Heart left ventricle (tissue), 16 donors: ENCODE measurements at regions not wholly inside any gene's neighbourhood (a gene's known extent, or its start where the extent isn't known, plus 50 kb on each side); places are given as distances from the start of the nearest gene placed in this dataset.

Experiments
- ATAC-seq, 4 donors: fragments of 200-7000 bp; cut with Tn5 transposase; one replicate each; pipeline ENCODE4 v1.9.1; 2020 to 2022; ENCODE audit warnings: moderate library complexity in 4 of 4, mild to moderate bottlenecking in 3 of 4, moderate number of reproducible peaks in 1 of 4
- DNase-seq, 5 donors: peaks; one replicate each; pipeline ENCODE4 v3.0.0-alpha.2; 2020
- H3K27ac ChIP-seq, 12 donors: fragments of 200-600 bp; sonication (generic) in 4 of 12; one replicate each; pipeline versions ENCODE4 v1.5.0 to v1.8.0; 2016 to 2022; ENCODE audit warnings: mild to moderate bottlenecking in 2 of 12
- H3K27me3 ChIP-seq, 9 donors: fragments of 200-600 bp; sonication (generic) in 2 of 9; one replicate each; pipeline versions ENCODE4 v1.5.1 to v1.8.0; 2016 to 2022; ENCODE audit warnings: mild to moderate bottlenecking in 3 of 9
- H3K36me3 ChIP-seq, 9 donors: fragments of 200-600 bp; sonication (generic) in 2 of 9; one replicate each; pipeline versions ENCODE4 v1.5.0 to v1.8.0; 2018 to 2022; ENCODE audit warnings: mild to moderate bottlenecking in 2 of 9
- H3K4me1 ChIP-seq, 12 donors: fragments of 200-600 bp; sonication (generic) in 4 of 12; one replicate each; pipeline versions ENCODE4 v1.5.0 to v1.8.0; 2016 to 2022; ENCODE audit warnings: mild to moderate bottlenecking in 3 of 12
- H3K4me3 ChIP-seq, 12 donors: fragments of 200-600 bp; sonication (generic) in 4 of 12; one replicate each; pipeline versions ENCODE4 v1.5.0 to v1.8.0; 2017 to 2022; ENCODE audit warnings: mild to moderate bottlenecking in 9 of 12, moderate library complexity in 4 of 12
- H3K9me3 ChIP-seq, 12 donors: fragments of 200-600 bp; sonication (generic) in 4 of 12; one replicate each; pipeline versions ENCODE4 v1.5.0 to v1.8.0; 2016 to 2022; ENCODE audit warnings: mild to moderate bottlenecking in 1 of 12
- CTCF ChIP-seq, 12 donors: fragments of 200-600 bp; sonication (generic) in 4 of 12; IDR thresholded peaks; one replicate each; pipeline versions ENCODE4 v1.5.0 to v1.8.0; 2018 to 2022; ENCODE audit warnings: antibody characterized with exemption in 12 of 12, mild to moderate bottlenecking in 5 of 12
- POLR2A ChIP-seq, 2 donors: fragments of 450-650 bp; IDR thresholded peaks; one replicate each; pipeline ENCODE4 v1.6.1; 2017; ENCODE audit warnings: antibody characterized with exemption in 2 of 2, mild to moderate bottlenecking in 2 of 2, moderate library complexity in 2 of 2
- WGBS, 4 donors: extraction: QIAGEN DNeasy Blood & Tissue Kit in 2 of 4; methylation state at CpG; one replicate each; pipeline versions ENCODE4 v1.1.5 to v1.1.7; 2013 to 2018; 5-methylcytosine and 5-hydroxymethylcytosine counted together
- intact Hi-C, 10 donors: fragments of 100-400 bp; cut with DNase I; formaldehyde crosslinking; loops; one replicate each; pipeline versions ENCODE4 v1.11.1 to v1.14.2; 2022
- donor health status: ischemic (EF 13 %, LVEDD 7.1; RV severe dilation, severe dysfunction).
- donor health status: healthy with polysubstance abuse.
- donor health status: DM: no; HTN: yes; CAD: no.
- donor health status: DM: no; HTN: no; CAD: no.
- donor health status: ischemic (EF 25% LVEDD 6.9; RV normal size, moderate dysfunction).
- donor health status: ischemic (EF 25% LVEDD 5.7; RV mildly dilated, moderate dysfunction).
- donor health status: healthy.
- donor health status: DM: yes; HTN: yes; CAD: no.
- donor health status: ischemic (EF 35%, LVEDD 5.7; RV mildly dilated, moderate dysfunction).
- donor health status: nonischemic (EF 11% LVEDD 7.7; RV severe dilation, severe dysfunction).
- donor health status: DM: yes; HTN: yes; CAD: no.
- donor health status: PGD.
- donor health status: ischemic (EF 29% LVEDD 5.4; RV normal size, mild dysfunction).
- donor health status: nonischemic (EF 23%, LVEDD 6.1; RV moderate dilation, normal function).

- H3K4me3 ChIP-seq: no peak overlapping the region
- TF ChIP-seq CTCF (IDR thresholded peaks at IDR 0.05) (no peak), POLR2A (IDR thresholded peaks at IDR 0.05) (no peak)
- H3K27ac ChIP-seq: no peak overlapping the region
- H3K27me3 ChIP-seq: no peaks in the 10 kb centered on the region
- intact Hi-C loops: no loop called here
- no peaks in the 10 kb centered on the region for H3K36me3 ChIP-seq
- no peaks in the 10 kb centered on the region for H3K4me1 ChIP-seq
- WGBS, 4 donors: 53 to 65% (median 63%) methylated on average over 3 of the region's 3 CpGs
- peaks cover 0 to 16% (median 0%) of the 10 kb centered on the region in 12 donors for H3K9me3 ChIP-seq
- DNase-seq (no peak), ATAC-seq (no peak)
Measured at GRCh38 chr3:95312650-95313049, 1249.8 kb downstream of the NSUN3 start.

- no peak overlapping the region for H3K4me3 ChIP-seq
- DNase-seq: no peak
- no peaks in the 10 kb centered on the region for H3K36me3 ChIP-seq
- no peak for TF ChIP-seq POLR2A (IDR thresholded peaks at IDR 0.05)
- no peak for TF ChIP-seq CTCF (IDR thresholded peaks at IDR 0.05)
- no peak overlapping the region for H3K27ac ChIP-seq
- intact Hi-C loops: no loop called here
- ATAC-seq: no peak
- H3K4me1 ChIP-seq: no peaks in the 10 kb centered on the region
- H3K9me3 ChIP-seq: peaks cover 0 to 16% (median 0%) of the 10 kb centered on the region in 12 donors
- 48 to 58% (median 54%) methylated on average over 3 of the region's 3 CpGs for WGBS, 4 donors
- H3K27me3 ChIP-seq: no peaks in the 10 kb centered on the region
Measured at GRCh38 chr3:95319921-95320494, 1257.1 kb downstream of the NSUN3 start.

GRCh38 chr3:95327478-95327877 lies 1264.6 kb downstream of the NSUN3 start:
- Histone ChIP-seq H3K27ac (no peak overlapping the region), H3K4me1 (no peaks in the 10 kb centered on the region), H3K9me3 (peaks cover 0 to 19% (median 3%) of the 10 kb centered on the region in 12 donors), H3K4me3 (no peak overlapping the region), H3K27me3 (no peaks in the 10 kb centered on the region), H3K36me3 (no peaks in the 10 kb centered on the region)
- DNase-seq (no peak), ATAC-seq (no peak)
- TF ChIP-seq CTCF (IDR thresholded peaks at IDR 0.05) (no peak), POLR2A (IDR thresholded peaks at IDR 0.05) (no peak)
- intact Hi-C loops: no loop called here
- 73 to 76% (median 75%) methylated on average over 2 of the region's 2 CpGs for WGBS, 4 donors

- ATAC-seq (no peak), DNase-seq (no peak)
- no peaks in the 10 kb centered on the region for H3K36me3 ChIP-seq
- H3K27ac ChIP-seq: no peak overlapping the region
- 31 to 59% (median 48%) methylated on average over 2 of the region's 2 CpGs for WGBS, 4 donors
- TF ChIP-seq POLR2A (IDR thresholded peaks at IDR 0.05): no peak
- TF ChIP-seq CTCF (IDR thresholded peaks at IDR 0.05): no peak
- H3K4me1 ChIP-seq: no peaks in the 10 kb centered on the region
- H3K9me3 ChIP-seq: peaks cover 0 to 4% (median 0%) of the 10 kb centered on the region in 12 donors
- no peaks in the 10 kb centered on the region for H3K27me3 ChIP-seq
- H3K4me3 ChIP-seq: no peak overlapping the region
- intact Hi-C loops: no loop called here
Measured at GRCh38 chr3:95333826-95334225, 1271.0 kb downstream of the NSUN3 start.
